ENCODE measurements at regions not wholly inside any gene's neighbourhood (a gene's known extent, or its start where the extent isn't known, plus 50 kb on each side); places are given as distances from the start of the nearest gene placed in this dataset.

GRCh38 chr1:164477343-164477742, 81.6 kb upstream of the PBX1 start:
- TF ChIP-seq EZH2 (IDR thresholded peaks at IDR 0.05; ENCODE audit: borderline replicate concordance, low read depth, low read length, severe bottlenecking) (no peak), CTCF (IDR thresholded peaks at IDR 0.05; ENCODE audit: extremely low read depth in 1 of 2, insufficient read depth in 1 of 2, low read depth in 1 of 2, low read length in 2 of 2) (no peak), MYC (IDR thresholded peaks at IDR 0.05; ENCODE audit: low read depth, low read length) (no peak), POLR2A (IDR thresholded peaks at IDR 0.05; ENCODE audit: low read depth, low read length) (no peak), POLR2AphosphoS5 (IDR thresholded peaks at IDR 0.05; ENCODE audit: insufficient read depth, low read depth, low read length) (no peak), GATA2 (IDR thresholded peaks at IDR 0.05; ENCODE audit: insufficient read depth, insufficient read length, low read depth, low read length) (no peak), JUN (IDR thresholded peaks at IDR 0.05; ENCODE audit: borderline replicate concordance, insufficient read depth, insufficient read length, low read depth) (no peak), FOS (IDR thresholded peaks at IDR 0.05; ENCODE audit: borderline replicate concordance, insufficient read depth, low read length) (no peak), MAX (IDR thresholded peaks at IDR 0.05; ENCODE audit: insufficient read depth, insufficient read length) (no peak)
- Histone ChIP-seq H3K9me3 (replicated peaks; ENCODE audit: control insufficient read depth, insufficient read depth, low read length) (no peaks in the 10 kb centered on the region), H3K4me1 (ENCODE audit: control insufficient read depth, extremely low read depth, insufficient read depth, low read length) (no peaks in the 10 kb centered on the region), H3K27me3 (ENCODE audit: control insufficient read depth in 2 of 2, insufficient read depth in 2 of 2, low read length in 2 of 2) (no peaks in the 10 kb centered on the region), H3K36me3 (ENCODE audit: control insufficient read depth in 2 of 2, extremely low read depth in 1 of 2, insufficient read depth in 2 of 2, low read length in 2 of 2) (no peaks in the 10 kb centered on the region), H4K20me1 (replicated peaks; ENCODE audit: control insufficient read depth, extremely low read depth, insufficient read depth, low read length) (no peaks in the 10 kb centered on the region), H3K9ac (replicated peaks; ENCODE audit: extremely low read depth, insufficient read depth, low read length) (no peak overlapping the region), H3K27ac (ENCODE audit: insufficient read depth, low read depth, low read length) (no peak overlapping the region), H2AFZ (ENCODE audit: low read depth, low read length) (no peak overlapping the region), H3K79me2 (ENCODE audit: control insufficient read depth, insufficient read depth, low read length) (no peaks in the 10 kb centered on the region), H3K9me1 (replicated peaks; ENCODE audit: control insufficient read depth, extremely low read depth, insufficient read depth, low read length) (no peaks in the 10 kb centered on the region), H3K4me2 (ENCODE audit: insufficient read depth, low read length) (no peak overlapping the region), H3K4me3 (replicated peaks in 1 of 3; ENCODE audit: insufficient read depth in 1 of 3, low read depth in 1 of 3, low read length in 3 of 3) (no peak overlapping the region)
- POLR2A ChIA-PET = no interaction called here
- CTCF ChIA-PET = no interaction called here
- no peak for DNase-seq (ENCODE audit: low read depth, low spot score)
- intact Hi-C loops (cut with micrococcal nuclease) (no loop called here), dilution Hi-C loops (cut with MboI; ENCODE audit: extremely low pct_ligation_motif_present, low sequenced_read_pairs) (no loop called here)
- no TSS peak for BruUV-seq (replicated peaks)
- no peak for FAIRE-seq
